PC-9 (cell line): ENCODE measurements at regions not wholly inside any gene's neighbourhood (a gene's known extent, or its start where the extent isn't known, plus 50 kb on each side); places are given as distances from the start of the nearest gene placed in this dataset.

Experiments
- CTCF ChIP-seq: fragments of 200-600 bp; sonication (generic); conservative IDR thresholded peaks from 2 replicates; pipeline ENCODE4 v1.6.1; 2017; ENCODE audit warnings: mixed run types, antibody characterized with exemption, mild to moderate bottlenecking, moderate library complexity
- EZH2 ChIP-seq: fragments of 200-600 bp; sonication (generic); IDR thresholded peaks from 2 replicates; pipeline ENCODE4 v1.8.0; 2017; ENCODE audit warnings: antibody characterized with exemption, low read depth

GRCh38 chr2:234789556-234790325 lies 162.1 kb upstream of the SH3BP4 start:
- TF ChIP-seq EZH2 (no peak), CTCF (no peak)
